NCI-H1417 treated with DMSO at 0.1 percent for 48 hours (cell line): ENCODE measurements at regions not wholly inside any gene's neighbourhood (a gene's known extent, or its start where the extent isn't known, plus 50 kb on each side); places are given as distances from the start of the nearest gene placed in this dataset.

Experiments used
- DNase-seq: peaks from one replicate; lab custom pipeline; 2025; lab: John Stamatoyannopoulos, UW

DNA sequence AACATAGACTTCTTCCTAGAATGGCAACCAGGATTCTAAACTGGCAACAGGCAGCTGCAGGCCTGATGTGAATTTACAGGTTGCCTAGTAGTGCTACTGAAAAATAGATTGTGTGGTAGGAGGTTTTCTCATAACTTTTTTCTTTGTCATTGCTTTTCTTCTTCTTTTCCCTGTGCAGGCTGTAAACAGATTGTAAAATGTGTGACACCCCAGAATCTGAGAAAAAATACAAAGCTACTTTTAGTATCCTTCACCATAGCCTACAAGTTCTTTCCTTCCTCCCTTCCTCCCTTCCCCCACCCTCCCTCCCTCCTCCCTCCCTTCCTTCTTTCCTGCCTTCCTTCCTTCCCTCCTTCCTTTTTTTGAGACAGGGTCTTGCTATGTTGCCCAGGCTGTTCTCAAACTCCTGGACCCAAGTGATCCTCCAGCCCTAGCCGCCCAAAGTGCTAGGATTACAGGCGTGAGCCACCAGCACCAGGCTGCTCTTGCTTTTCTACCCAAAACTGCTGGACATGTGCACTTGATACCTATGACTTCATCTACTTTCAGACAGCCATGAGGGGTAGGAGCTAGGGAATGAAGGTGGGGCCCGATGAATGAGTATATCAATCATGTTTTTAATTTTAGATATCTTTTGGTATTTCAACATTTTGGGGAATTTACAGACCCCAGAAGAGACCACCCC, 114.2 kb upstream of the EEA1 start:
- no peak for DNase-seq

- no peak for DNase-seq
Observed at GRCh38 chr12:93043877-93044209, 114.7 kb upstream of the EEA1 start.

DNA sequence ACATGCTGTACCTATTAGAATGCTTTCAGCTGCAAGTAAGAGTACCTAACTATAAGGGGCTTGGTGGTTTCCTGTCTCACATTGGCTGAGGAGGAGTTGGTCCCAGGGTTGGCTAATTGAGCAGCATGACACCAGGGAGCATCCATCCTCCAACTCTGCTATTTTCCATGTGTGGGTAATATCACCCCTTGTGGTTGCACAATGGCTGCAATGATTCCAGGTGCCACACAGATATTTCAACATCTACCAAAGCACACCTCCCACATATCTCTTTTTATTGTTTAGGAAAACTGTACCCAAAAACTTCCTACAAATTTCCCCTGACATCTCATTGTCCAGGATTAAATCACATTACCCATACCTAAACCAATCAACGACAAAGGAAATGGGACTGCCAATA, 118.0 kb upstream of the EEA1 start:
- no peak for DNase-seq

- DNase-seq = no peak
Observed at GRCh38 chr12:93048656-93049055, 119.6 kb upstream of the EEA1 start.

DNA sequence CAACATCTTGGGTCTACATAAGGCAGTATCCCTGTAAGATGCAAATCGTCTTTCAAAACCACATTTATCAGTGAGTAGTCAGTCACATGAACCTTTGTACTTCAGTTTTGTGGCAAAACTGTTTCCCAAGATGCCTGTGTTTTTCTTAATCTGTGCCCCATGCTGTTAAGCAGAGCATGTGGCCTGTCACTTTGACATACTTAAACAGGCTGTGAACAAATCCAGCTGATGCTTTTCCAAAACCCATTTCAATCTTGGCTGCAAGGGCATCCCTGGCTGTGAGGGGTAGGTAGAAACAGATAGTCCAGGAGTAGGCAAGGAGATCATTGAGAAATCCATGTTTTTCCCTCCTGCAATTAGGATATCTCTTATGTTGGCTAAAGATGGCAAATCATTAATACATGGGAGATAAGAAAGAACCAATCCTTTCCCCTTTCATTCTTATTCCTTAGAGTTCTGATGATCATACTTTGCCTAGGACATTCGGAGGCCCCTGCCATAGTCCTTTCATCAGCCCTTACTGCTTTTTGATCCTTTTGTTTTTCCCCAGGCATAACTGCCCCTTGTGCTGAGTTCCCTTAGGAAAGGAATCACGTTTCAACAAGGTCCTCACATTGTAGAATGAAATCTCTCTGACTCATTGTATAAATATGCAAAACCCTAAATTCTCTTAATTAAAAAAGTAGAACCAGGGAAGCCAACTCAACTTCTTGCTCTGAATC, 121.1 kb upstream of the EEA1 start:
- no peak for DNase-seq

DNA sequence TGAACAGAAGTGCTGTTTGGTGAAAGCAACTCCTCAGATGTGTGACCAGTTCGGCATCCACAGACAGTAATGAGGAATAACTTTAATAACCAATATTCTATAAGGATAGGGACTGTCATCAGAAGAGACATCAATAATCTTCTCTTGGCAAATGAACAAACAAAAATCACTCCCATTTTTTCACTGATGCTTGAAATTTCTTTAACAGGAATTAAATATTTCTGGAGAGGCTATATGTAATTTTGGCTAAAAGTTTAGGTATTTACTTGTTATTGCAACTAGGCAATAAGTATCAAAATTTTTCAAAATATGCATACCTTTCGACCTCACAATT, 121.6 kb upstream of the EEA1 start:
- DNase-seq = no peak

- no peak for DNase-seq
Observed at GRCh38 chr12:93054021-93054420, 124.9 kb upstream of the EEA1 start.

DNA sequence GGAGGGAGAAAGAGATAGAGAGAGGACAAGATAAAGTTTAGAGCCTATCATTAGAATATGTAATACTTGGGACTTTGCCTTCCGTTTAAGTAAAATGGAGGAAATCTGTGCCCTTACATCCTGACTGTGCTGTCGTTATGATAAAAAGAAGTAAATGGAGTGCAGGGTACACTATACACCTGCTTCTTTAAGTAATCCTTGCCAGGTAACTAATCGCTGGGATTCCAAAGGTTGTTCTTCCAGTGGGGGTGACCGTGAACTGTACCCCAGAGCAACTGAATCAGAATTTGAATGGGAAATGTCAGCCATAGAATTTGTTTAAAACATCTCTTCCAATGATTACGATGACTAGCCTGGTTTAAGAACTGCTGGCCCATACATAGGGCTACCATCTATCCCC, 126.1 kb upstream of the EEA1 start:
- DNase-seq = no peak

- DNase-seq = no peak
Observed at GRCh38 chr12:93056971-93057535, 128.0 kb upstream of the EEA1 start.

GRCh38 chr12:93058280-93058679, 129.2 kb upstream of the EEA1 start:
- no peak for DNase-seq

GRCh38 chr12:93059288-93059687, 130.2 kb upstream of the EEA1 start:
- DNase-seq = no peak

DNA sequence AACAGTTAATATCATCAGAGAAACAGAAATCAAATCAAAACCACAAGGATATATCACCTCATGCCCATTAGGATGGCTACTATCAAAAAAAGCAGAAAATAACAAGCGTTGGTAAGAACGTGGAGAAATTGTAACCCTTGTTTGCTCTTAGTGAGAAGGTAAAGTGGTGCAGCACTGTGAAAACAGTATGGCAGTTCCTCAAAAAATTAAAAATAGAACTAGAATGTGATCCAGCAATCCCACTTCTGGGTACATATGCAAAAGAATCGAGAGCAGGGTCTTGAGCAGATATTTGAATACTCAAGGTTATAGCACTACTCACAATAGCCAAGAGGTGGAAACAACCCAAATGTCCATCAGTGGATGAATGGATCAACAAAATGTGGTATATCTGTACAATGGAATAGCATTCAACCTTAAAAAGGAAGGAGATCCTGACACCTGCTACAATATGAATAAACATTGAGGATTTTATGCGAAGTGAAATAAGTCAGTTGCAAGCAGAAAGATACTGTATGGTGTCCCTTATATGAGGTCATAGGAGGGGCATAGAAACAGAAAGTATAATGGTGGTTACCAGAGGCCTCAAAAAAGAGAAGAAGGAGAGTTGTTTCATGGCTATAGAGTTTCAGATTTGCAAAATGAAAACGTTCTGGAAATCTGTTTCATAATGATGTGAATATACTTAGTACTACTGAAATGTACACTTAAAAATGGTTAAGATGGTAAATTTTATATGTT, 131.0 kb upstream of the EEA1 start:
- no peak for DNase-seq

- DNase-seq = no peak
Observed at GRCh38 chr12:93060666-93061472, 131.8 kb upstream of the EEA1 start.

GRCh38 chr12:93061473-93062419, 132.7 kb upstream of the EEA1 start:
- DNase-seq = no peak

DNA sequence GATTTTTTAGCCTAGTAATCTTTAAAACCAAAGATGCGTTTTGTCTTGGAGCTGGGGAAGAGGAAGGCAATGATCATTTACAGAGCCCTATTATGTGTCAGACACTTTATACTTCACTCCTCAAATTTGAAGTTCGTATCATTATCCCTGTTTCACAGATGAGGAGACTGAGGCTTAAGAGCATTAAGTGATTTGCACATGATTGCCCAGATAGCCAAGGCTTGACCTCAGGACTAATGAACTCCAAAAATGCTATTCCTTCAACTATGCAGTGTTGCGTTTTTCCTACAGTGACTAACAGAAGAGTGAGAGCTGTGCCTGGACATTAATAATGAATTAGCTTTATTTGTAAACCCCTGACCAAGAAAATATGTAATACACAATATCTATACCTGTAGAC, 136.8 kb upstream of the EEA1 start:
- DNase-seq = no peak

DNA sequence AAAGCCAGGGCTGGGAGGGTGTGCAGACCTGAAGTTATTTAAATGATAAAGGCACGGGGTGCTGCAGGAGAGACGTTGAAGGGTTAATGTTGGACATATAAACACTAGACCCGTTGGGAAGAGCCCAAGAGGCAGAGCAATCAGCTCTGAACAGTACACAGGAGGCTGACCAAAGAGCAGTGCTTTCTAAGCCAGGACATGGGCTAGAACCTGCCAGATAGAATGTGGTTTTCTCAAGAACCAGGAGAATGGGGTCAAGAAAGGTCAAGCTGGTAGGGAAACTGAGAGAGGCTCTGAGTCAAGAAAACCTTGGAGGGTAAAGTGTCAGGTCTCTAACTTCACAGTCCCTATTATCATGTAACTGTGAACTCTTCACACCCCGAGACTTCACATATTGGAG, 143.2 kb upstream of the EEA1 start:
- DNase-seq = no peak

GRCh38 chr12:93073324-93073723, 144.2 kb upstream of the EEA1 start:
- DNase-seq = no peak

GRCh38 chr12:93078059-93078458, 149.0 kb upstream of the EEA1 start:
- DNase-seq = no peak

DNA sequence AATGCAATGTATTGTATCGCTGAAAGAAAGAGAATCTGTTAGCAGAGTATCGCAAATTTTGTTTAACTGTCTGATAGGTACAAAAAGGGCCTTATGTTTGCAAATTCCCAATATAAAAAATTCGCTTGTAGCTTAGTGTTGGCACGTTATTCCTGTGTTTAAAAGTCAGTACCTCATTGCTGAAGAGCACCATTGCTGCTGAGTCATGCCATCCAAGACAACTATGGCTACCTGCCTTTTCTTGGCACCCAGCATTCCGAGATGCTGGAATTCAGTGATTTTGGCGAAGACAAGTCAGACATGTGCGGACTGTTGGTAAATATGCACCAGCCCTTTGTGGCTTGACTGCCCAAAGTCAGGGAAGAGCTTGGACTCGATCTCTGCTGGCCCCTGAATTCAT, 149.5 kb upstream of the EEA1 start:
- no peak for DNase-seq

- DNase-seq = no peak
Observed at GRCh38 chr12:93079271-93079670, 150.2 kb upstream of the EEA1 start.

- DNase-seq = no peak
Observed at GRCh38 chr12:93079976-93080375, 150.9 kb upstream of the EEA1 start.
